ENCODE measurements at regions not wholly inside any gene's neighbourhood (a gene's known extent, or its start where the extent isn't known, plus 50 kb on each side); places are given as distances from the start of the nearest gene placed in this dataset.
"Not testable (repeated sequence)": the region's sequence is repeated elsewhere in the genome, so short reads cannot be mapped to it uniquely, and the experiment has no call there.

DNA sequence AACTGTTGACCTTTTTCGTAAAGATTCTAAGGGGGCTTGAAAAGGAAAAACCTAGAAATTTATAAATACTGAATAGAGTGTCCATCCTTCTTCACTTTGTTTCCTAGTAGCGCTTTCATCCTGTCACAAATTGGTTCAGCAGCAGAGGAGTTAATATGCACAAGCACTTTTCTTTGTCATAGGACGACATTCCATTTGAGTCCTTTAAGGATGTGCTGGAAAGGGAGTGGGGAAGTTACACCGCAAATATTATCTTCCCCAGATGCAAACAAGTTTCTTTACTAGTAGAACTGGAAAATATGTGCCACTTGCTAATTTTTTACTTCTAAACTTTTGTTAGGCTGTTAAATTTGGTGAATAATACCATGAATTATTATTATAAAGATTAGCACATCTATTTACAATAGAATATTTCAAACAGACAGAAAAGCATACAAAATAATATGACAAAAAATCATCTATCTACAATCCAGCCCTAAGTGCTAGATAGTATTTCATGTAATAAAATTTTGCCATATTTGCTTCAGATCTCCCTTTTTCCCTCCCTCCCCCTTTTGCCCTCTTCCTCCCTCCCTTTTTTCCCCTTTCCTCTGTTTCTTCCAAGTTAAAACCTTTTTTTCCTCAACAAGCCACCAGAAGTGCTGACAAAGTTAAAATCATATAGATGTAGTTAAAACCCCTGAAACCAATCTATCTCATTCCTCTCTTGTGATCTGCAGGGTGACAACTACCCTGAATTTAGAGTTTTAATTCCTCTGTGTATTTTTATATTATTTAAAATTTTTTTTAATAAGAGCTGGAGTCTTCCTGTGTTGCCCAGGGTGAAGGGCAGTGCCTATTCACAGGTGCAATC lies 50.5 kb upstream of the MAP4K3 start:
- DNase-seq (ENCODE audit: low read depth) = peak; percentile 73

DNA sequence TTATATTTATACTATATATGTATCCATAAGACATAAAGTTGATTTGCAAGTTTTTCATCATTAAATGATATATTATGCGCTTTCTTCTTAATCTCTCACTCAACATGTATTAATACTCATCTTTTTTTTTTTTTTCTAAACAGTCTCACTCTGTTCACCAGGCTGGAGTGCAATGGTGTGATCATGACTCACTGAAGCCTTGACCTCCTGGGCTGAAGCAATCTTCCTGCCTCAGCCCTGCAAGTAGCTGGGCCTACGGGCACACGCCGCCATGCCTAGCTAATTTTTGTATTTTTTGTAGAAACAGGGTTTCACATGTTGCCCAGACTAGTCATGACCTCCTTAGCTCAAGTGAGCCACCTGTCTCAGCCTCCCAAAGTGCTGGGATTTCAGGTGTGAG lies 51.4 kb upstream of the MAP4K3 start:
- DNase-seq (ENCODE audit: low read depth) = peak; percentile 94

DNA sequence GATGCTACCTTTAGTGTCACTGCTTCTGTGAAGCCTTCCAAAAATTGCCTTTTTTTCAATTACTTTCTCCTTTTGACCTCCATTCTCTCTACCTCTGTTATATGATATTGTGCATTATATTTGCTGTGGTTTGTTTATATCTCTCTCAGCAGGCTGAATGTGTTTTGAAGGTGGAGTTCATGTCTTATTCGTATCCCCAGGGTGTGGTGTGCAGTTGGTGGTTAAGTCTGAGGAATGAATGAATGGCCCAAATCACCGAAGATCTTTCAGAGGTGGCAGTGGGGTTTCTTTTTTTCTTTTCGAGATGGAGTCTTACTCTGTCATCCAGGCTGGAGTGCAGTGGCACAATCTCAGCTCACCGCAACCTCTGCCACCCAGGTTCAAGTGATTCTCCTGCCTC lies 53.5 kb upstream of the MAP4K3 start:
- no peak for DNase-seq (ENCODE audit: low read depth)

DNA sequence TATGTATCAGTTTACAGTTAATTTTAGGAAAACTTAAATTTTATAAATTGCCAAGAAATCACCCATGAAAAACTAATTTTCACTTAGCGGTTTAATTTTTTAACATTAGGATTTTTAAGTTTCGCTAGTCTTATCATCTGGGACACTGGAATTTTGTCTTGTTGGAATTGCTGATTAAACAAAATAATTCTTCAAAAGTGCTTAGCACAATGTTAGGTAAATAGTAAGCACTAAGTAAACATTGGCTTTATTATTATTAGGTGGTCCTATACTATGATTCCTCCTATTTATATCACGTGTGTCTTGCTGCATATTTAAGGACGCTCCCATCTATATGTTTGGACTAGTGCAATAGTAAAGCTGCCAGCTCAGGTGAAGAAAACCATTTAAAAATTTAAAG lies 54.6 kb upstream of the MAP4K3 start:
- no peak for DNase-seq (ENCODE audit: low read depth)

DNA sequence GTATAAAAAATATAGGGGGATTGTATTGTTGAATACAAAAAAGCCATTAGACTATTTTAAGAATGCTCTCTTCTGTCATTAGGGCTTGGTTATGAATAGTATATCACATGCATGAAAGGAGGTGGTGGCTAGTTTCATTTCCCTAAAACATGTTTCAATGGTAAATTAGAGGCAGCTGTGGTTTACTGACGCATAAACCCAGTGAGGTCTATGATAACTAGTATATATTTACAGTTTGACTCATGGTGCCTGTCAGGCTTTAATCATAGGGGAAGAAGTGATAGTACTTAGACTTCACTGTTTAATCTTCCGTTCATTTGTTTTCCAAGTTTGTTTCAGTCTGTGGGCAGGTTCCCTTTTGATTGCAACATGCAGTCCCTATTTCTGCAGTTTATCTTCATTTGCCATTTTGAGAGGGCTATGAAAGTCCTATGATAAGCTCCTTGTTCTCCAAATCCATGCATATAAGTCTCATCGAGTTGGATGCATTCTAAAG lies 55.1 kb upstream of the MAP4K3 start:
- peak; percentile 98 for DNase-seq (ENCODE audit: low read depth)

DNA sequence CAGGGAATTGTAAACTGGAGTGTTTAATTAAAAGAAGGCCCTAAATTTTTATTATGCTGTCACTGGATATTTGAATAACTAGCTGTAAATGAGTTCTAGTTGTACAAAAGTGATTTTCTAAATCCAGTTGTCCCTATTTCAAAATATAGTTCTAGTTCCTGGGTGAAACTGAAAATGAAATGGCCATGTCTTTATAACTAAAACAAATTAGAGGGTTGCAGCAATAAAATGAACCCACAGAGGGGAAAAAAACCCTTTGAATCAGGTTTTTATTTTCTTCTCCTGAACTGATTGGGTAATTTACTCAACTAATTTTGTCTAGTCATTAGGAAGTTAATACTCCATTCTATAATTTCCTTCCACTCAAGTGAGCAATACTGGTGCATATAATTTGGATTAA lies 55.6 kb upstream of the MAP4K3 start:
- DNase-seq (ENCODE audit: low read depth) = no peak

DNA sequence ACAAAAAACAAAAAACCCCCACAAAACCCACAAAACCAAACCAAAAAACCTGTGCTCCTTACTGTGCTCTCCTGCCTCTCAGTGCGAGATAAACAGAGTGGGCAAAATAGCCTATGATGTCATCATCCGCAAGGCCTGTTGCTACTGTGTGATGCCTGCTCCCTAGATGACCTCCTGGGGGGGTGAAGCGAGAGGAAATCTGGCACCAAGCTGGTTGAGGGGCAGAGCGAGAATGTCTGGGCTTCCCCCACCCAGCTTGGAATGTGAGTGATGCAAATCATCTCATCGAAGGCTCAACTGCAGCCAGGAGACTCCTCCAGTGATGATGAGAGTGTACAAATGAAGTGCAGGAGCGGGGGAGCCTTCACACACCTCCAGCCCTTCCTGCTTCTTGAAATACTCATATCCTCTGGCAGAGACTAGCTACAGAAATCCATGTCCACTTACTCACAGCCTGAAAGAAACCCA lies 57.7 kb upstream of the MAP4K3 start:
- peak; percentile 98 for DNase-seq (ENCODE audit: low read depth)

DNA sequence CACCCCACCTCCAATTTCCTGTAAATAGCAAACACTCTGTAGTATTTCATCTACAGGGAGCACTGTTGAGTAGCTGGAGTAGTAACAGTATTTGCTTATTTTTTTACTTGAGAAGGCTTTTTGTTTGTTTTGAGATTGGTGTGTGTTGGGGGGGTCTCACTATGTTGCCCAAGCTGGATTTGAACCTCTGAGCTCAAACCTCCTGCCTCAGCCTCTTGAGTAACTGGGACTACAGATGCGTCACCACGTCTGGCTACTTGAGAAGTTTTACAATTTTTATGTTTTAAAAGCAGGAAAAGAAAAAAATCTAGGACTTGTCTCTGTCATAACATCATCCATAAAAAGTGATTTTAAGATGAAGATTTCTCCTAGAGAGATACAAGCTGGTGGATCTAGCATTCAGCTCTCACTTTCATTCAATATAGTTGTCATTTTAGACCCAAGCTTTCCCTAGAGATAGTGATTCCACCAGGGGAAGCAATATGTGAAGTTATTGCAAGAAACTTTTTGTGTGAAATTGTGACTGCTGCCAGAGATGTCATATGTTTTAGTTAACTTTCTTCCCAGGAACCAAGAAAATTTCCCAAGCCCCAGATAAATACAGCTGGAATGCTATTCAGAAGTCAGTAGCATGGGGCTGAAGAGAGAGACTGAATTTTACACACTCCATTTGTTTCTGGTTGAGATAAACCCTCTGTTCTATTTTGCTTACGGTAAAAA lies 60.2 kb upstream of the MAP4K3 start:
- no peak for DNase-seq (ENCODE audit: low read depth)

DNA sequence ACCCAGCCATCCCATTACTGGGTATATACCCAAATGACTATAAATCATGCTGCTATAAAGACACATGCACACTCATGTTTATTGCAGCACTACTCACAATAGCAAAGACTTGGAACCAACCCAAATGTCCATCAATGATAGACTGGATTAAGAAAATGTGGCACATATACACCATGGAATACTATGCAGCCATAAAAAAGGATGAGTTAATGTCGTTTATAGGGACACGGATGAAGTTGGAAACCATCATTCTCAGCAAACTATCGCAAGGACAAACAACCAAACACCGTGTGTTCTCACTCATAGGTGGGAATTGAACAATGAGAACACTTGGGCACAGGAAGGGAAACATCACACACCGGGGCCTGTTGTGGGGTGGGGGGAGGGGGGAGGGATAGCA lies 61.1 kb upstream of the MAP4K3 start:
- DNase-seq (ENCODE audit: low read depth) = not testable (repeated sequence)

DNA sequence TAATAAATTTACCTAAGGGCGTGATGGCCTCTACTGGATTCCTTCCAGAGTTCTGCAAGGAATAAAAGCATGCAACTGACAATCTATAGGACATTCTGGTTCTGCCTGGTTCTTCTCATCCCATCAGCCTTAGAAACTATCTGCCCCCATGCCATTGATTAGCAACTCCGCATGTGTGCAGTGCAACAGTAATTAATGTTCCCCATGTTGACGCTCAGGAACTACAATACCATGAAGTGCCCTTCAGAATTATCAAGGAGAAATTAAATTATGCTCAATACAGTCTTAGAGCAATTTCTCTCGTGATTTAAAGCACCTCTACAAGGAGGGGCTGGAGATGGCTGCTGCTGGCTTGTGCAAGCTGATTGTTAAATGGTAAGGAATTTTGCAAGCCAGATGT lies 61.7 kb upstream of the MAP4K3 start:
- no peak for DNase-seq (ENCODE audit: low read depth)

DNA sequence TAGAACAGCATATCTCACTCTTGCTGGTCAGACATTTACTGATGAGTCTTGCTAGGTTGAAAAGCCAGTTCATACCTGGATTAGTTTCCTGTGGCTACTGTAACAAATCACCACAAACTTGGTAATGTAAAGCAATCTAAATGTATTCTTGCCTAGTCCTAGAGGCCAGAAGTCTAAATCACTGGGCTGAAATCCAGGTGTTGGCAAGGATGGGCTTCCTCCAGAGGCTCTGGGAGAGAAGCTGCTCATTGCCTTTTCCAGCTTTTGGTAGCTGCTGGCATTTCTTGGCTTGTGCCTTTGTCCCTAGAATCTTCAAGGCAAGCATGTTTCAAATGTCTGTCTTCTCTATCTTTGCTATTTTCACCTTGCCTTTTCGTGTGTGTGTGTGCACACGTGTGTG lies 62.3 kb upstream of the MAP4K3 start:
- DNase-seq (ENCODE audit: low read depth) = no peak

DNA sequence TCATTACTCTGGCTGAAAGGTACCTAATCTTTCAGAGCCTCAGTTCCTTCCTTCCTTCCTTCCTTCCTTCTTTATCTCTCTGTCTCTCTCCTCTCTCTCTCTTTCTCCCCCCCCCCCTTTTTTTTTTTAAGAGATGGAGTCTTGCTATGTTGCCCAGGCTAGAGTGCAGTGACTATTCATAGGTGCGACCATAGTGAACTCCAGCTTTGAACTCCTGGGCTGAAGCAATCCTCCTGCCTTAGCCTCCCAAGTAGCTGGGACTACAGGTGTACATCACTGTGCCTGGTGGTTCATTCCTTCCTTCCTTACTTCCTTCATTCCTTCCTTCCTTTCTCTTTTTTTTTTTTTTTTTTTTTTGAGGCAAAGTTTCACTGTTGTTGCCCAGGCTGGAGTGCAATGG lies 64.3 kb upstream of the MAP4K3 start:
- no peak for DNase-seq (ENCODE audit: low read depth)

DNA sequence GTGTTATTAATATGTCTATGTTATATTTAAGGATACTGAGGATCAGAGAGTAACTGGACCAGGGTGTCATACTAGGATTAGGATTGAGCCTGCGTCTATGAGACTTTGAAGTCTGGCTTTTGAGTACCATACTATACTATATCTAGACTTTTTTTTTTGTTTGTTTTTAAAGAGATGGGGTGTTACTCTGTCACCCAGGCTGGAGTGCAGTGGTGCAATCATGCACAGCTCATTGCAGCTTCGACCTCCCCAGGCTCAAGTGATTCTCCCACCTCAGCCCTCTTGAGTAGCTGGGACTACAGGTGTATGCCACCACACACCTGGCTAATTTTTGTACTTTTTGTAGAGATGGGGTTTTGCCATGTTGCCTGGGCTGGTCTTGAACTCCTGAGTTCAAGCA lies 66.2 kb upstream of the MAP4K3 start:
- DNase-seq (ENCODE audit: low read depth) = no peak

DNA sequence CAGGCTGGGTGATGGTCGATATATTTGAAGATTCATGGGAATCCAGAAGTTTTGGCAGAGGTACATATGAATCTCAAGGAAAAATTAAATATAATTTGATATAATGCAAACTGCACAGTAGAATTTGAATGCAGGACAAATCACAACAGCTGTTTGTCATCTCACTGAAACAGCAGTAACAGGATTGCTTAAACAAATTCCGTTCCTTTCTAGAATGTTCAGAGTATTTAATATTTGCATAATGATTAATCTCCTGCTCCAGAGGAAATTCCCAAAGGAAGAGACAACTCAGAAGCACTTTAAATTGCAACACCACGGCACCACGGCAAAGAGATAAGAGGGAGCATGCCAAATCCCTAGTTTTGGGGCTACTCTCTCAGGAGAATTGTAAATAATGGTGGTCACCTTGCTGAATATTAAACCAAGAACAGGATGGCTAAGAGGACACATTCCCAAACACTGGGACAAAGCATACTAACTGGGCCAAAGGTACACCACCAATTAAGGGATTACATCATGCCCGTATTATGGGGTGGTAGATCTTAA lies 67.8 kb upstream of the MAP4K3 start:
- peak; percentile 87 for DNase-seq (ENCODE audit: low read depth)

DNA sequence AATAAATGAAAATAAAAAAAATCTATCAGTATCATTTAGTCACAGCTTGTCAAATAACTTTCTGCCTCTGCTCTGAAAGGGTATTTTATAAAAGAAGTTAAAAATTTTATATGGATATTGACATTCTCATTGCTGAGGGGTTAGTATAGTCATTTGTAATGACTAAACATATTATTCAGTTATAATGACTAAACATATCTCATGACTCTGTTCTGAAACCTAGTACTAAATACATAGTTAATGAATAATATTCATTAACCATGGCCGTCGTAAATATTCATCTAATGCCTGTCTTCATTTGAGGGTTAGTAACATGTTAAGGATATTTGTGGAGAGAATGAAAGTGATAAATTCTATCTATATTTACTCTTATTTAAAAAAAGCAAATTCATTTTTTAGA lies 69.1 kb upstream of the MAP4K3 start:
- DNase-seq (ENCODE audit: low read depth) = peak; percentile 66

DNA sequence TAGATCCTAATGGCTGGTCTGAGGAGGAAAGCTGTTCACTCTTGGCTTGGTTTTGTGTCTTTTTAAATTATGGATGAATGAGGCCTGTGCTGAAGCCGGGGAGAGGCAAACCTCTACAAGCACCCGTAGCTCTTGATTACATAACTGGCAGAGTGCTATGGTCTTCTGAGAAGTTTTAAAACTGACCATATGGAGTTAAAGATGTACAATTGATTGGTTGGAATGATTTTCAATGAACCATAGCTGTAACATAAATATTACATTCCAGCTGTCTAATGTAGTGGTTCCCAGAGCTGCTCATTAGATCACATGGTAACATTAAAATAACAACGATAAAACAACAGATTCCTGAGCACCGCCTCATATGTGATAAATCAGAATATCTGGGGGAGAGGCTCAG lies 71.1 kb upstream of the MAP4K3 start:
- peak; percentile 84 for DNase-seq (ENCODE audit: low read depth)

DNA sequence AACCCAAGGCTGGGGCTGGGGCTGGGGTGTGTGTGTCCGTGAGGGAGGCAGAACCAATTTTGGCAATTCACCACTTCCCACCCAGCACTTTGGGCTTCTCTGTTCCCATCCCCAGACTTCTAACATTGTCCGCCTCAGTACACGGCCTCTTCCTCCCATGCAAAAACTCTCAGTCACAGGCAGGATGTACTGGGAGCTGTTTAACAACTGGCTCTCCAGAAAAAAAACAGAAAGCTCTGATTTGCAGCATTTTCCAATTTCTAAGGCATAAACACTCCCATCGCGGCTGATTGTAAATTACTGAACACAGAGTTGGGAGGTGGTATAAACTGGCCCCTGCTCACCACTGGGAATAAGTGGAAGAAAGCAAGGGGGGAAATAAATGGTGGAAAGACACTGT lies 73.1 kb upstream of the MAP4K3 start:
- DNase-seq (ENCODE audit: low read depth) = no peak

DNA sequence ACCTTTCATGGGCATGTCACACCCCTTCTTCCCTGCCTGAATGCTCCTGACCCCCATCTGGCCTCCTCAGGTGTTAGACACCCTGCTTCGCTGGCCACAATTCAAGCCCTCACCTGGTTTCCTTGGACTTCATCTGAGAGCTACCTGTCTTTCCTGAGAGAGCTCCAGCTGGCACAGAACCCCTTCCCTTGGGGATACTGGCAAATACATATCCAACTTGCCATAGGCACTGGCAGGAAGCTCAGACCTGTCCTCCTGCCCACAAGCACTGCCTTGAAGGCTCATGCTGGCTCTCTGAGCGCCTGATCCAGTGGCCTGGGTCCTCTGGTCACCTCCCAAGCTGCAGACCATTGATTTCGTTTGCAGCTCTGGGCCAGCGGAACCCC lies 74.1 kb upstream of the MAP4K3 start:
- DNase-seq (ENCODE audit: low read depth) = no peak

DNA sequence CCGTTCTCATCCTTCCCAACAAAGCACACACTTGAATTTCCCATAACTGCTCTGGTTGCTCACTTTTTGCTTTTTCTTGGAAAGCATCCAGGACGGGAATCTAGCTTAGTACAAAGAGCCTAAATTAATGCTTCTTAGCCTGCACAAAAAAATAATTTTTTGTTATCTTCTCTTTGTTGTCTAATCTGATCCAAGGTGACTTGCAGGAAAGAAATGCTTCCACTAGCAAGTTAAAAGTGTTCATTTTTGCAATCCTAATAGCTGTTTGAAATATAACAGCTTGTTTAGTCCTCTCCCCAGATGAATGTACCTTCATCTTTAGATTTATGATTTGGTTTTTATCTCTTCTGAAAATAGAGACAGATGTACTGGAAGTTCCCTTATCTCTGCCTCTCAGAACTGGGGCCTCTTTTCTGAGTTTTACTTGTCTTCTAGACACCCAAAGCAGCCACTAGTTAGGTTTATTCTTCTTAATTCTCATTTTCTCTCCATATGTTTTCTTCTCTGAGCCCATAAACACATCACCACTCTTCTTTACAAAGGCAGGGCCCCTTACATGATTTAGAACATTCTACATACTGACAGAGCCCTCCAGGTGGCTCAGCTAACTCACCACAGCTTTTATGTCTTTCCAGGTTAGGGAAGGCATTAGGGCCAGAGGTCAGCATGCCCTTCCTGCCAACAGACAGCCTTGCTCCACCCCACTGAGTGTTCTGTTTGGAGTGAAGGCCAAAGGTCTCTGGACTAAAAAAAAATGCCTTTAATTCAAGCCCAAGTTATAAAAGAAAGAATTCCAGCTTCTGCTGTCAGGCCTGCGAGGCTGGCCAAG lies 74.7 kb upstream of the MAP4K3 start:
- no peak for DNase-seq (ENCODE audit: low read depth)

DNA sequence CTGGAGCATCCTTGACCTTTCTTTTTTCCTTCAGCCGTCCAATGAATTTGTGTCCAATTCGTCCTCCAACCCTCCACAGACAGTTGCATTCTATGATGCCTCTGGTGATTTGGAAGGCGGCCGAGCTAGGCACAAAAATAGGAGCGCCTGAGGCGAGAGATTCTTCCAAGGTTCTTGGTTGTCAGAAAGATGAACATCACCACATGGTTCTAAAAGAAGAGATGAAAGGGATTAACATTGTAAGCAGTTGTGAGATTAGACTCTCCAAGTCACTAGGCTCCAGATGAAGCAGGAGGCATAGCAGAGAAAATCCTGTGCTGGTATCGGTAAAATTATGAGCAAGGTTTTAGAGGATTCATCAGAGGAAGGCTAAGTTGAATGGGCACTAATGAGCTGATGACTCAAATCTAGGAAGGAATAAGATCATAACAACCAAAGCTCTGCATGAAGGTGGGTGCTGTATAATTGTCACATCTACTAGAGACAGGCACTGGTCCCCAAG lies 75.4 kb upstream of the MAP4K3 start:
- DNase-seq (ENCODE audit: low read depth) = peak; percentile 51

DNA sequence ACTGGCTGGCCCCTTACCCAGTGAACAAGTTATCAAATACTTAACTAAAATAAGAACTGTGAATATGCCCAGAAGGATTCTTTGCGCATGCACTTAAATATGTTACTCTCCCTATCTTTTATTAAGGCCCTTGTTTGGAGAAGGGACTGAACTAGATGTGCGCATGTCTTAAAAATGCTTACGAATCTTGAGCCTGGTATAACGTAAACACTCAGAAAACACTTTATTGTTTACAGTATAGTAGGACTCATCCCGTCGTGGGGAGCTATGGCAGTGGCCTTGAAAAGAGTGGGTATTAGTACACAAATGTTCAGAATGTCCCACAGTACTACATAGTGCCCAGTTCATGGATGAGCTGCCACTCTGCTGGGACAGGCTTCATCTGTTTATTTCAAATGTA lies 75.9 kb upstream of the MAP4K3 start:
- DNase-seq (ENCODE audit: low read depth) = peak; percentile 55

DNA sequence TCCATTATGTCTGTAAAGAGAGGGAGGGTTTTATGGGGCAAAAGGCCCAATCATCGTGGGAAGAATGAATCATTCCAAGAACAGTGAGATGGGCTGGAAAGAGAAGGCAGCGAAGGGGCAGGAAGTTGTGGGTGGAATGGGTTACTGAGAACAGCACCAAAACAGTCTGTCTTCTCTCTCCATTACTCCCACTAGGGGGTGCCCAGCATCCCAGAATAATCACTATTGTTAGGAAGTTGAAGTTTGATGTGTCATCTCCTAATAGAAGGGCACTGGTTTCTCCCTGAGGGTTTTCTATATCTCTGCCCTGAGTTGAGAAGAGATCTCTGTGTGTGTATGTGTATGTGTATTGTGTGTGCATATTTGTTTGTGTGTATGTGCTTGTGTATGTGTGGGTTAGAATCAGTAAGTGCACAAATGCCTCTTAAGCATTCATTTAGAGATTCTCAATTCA lies 76.6 kb upstream of the MAP4K3 start:
- peak; percentile 98 for DNase-seq (ENCODE audit: low read depth)
